ENCODE measurements at regions not wholly inside any gene's neighbourhood (a gene's known extent, or its start where the extent isn't known, plus 50 kb on each side); places are given as distances from the start of the nearest gene placed in this dataset.

DNA sequence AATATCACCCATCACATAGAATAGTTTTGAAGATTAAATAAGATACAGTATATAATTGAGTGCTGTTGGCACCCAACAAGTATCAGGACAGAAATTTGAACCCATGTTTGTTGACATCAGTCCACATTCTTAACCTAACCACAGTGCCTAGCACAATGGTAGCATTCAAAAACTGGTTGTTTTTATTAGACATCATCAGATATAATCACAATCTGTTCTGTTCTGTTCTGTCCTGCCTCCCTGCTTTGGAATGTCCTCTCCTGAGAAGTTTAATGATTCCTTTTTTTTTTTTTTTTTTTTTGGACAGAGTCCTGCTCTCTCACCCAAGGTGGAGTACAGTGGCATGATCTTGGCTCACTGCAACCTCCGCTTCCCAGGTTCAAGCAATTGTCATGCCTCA lies 476.6 kb downstream of the RMST start:
- TF ChIP-seq, protein P1, sequence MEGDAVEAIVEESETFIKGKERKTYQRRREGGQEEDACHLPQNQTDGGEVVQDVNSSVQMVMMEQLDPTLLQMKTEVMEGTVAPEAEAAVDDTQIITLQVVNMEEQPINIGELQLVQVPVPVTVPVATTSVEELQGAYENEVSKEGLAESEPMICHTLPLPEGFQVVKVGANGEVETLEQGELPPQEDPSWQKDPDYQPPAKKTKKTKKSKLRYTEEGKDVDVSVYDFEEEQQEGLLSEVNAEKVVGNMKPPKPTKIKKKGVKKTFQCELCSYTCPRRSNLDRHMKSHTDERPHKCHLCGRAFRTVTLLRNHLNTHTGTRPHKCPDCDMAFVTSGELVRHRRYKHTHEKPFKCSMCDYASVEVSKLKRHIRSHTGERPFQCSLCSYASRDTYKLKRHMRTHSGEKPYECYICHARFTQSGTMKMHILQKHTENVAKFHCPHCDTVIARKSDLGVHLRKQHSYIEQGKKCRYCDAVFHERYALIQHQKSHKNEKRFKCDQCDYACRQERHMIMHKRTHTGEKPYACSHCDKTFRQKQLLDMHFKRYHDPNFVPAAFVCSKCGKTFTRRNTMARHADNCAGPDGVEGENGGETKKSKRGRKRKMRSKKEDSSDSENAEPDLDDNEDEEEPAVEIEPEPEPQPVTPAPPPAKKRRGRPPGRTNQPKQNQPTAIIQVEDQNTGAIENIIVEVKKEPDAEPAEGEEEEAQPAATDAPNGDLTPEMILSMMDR (IDR thresholded peaks at IDR 0.05; ENCODE audit: insufficient read depth, low read length), result no peak
- TF ChIP-seq POLR2AphosphoS5 (IDR thresholded peaks at IDR 0.05; ENCODE audit: low read depth), result no peak
- TF ChIP-seq, protein P2, sequence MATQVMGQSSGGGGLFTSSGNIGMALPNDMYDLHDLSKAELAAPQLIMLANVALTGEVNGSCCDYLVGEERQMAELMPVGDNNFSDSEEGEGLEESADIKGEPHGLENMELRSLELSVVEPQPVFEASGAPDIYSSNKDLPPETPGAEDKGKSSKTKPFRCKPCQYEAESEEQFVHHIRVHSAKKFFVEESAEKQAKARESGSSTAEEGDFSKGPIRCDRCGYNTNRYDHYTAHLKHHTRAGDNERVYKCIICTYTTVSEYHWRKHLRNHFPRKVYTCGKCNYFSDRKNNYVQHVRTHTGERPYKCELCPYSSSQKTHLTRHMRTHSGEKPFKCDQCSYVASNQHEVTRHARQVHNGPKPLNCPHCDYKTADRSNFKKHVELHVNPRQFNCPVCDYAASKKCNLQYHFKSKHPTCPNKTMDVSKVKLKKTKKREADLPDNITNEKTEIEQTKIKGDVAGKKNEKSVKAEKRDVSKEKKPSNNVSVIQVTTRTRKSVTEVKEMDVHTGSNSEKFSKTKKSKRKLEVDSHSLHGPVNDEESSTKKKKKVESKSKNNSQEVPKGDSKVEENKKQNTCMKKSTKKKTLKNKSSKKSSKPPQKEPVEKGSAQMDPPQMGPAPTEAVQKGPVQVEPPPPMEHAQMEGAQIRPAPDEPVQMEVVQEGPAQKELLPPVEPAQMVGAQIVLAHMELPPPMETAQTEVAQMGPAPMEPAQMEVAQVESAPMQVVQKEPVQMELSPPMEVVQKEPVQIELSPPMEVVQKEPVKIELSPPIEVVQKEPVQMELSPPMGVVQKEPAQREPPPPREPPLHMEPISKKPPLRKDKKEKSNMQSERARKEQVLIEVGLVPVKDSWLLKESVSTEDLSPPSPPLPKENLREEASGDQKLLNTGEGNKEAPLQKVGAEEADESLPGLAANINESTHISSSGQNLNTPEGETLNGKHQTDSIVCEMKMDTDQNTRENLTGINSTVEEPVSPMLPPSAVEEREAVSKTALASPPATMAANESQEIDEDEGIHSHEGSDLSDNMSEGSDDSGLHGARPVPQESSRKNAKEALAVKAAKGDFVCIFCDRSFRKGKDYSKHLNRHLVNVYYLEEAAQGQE (IDR thresholded peaks at IDR 0.05; ENCODE audit: insufficient replicate concordance, low read depth), result no peak

All from HL-60 (cell line).